RWPE2 (cell line): ENCODE measurements at regions not wholly inside any gene's neighbourhood (a gene's known extent, or its start where the extent isn't known, plus 50 kb on each side); places are given as distances from the start of the nearest gene placed in this dataset.

Source experiments
- ATAC-seq: fragments of 200-7000 bp; cut with Tn5 transposase; 3 replicates; pipeline ENCODE4 v1.9.1; 2021; ENCODE audit warnings: low read depth
- DNase-seq: peaks from one replicate; pipeline ENCODE4 v3.0.0-alpha.2; 2020; ENCODE audit warnings: low spot score
- H3K27ac ChIP-seq: fragments of 450-650 bp; 2 replicates; pipeline ENCODE4 v1.5.1; 2017; ENCODE audit warnings: mild to moderate bottlenecking; ENCODE audit not compliant: poor library complexity, severe bottlenecking
- H3K27me3 ChIP-seq: fragments of 250-450 bp; sonication (Bioruptor Pico); 2 replicates; pipeline ENCODE4 v1.5.1; 2021; ENCODE audit warnings: mild to moderate bottlenecking, moderate library complexity; ENCODE audit not compliant: insufficient read depth, poor library complexity, severe bottlenecking
- H3K36me3 ChIP-seq: fragments of 250-450 bp; sonication (Bioruptor Pico); 2 replicates; pipeline ENCODE4 v1.5.1; 2020; ENCODE audit warnings: low read depth, mild to moderate bottlenecking, moderate library complexity
- H3K4me1 ChIP-seq: fragments of 250-450 bp; sonication (Bioruptor Pico); 2 replicates; pipeline ENCODE4 v1.5.1; 2021; ENCODE audit warnings: mild to moderate bottlenecking, moderate library complexity; ENCODE audit not compliant: insufficient read depth, poor library complexity, severe bottlenecking
- H3K4me3 ChIP-seq: fragments of 250-450 bp; sonication (Bioruptor Pico); 2 replicates; pipeline ENCODE4 v1.5.1; 2021; ENCODE audit warnings: mild to moderate bottlenecking, moderate library complexity; ENCODE audit not compliant: severe bottlenecking
- H3K9me3 ChIP-seq: fragments of 250-450 bp; sonication (Bioruptor Pico); 2 replicates; pipeline ENCODE4 v1.5.1; 2021; ENCODE audit warnings: mild to moderate bottlenecking, moderate library complexity; ENCODE audit not compliant: severe bottlenecking
- CTCF ChIP-seq: fragments of 450-650 bp; IDR thresholded peaks from one replicate; pipeline ENCODE4 v1.5.1; 2017; ENCODE audit warnings: mild to moderate bottlenecking, moderate library complexity; ENCODE audit not compliant: poor library complexity, severe bottlenecking

- no peaks in the 10 kb centered on the region for H3K4me1 ChIP-seq
- no peak for ATAC-seq
- H3K27me3 ChIP-seq, result no peaks in the 10 kb centered on the region
- no peak for TF ChIP-seq CTCF
- H3K36me3 ChIP-seq, result no peaks in the 10 kb centered on the region
- H3K4me3 ChIP-seq, result no peak overlapping the region
- DNase-seq, result no peak
- H3K27ac ChIP-seq, result no peak overlapping the region
- no peaks in the 10 kb centered on the region for H3K9me3 ChIP-seq
Measured at GRCh38 chr5:116785106-116785505, 210.5 kb upstream of the SEMA6A start.

GRCh38 chr5:116779846-116780245 is 205.2 kb upstream of the SEMA6A start:
- DNase-seq (no peak), ATAC-seq (no peak)
- no peak for TF ChIP-seq CTCF

GRCh38 chr5:116778651-116779280 is 204.1 kb upstream of the SEMA6A start:
- Histone ChIP-seq H3K36me3 (no peaks in the 10 kb centered on the region), H3K4me3 (no peak overlapping the region), H3K27me3 (no peaks in the 10 kb centered on the region), H3K27ac (no peak overlapping the region), H3K9me3 (no peaks in the 10 kb centered on the region), H3K4me1 (no peaks in the 10 kb centered on the region)
- DNase-seq (no peak), ATAC-seq (no peak)
- no peak for TF ChIP-seq CTCF

More at GRCh38 chr5:116779846-116780245, 205.2 kb upstream of the SEMA6A start:
- no peaks in the 10 kb centered on the region for H3K36me3 ChIP-seq
- H3K27me3 ChIP-seq, result no peaks in the 10 kb centered on the region
- H3K9me3 ChIP-seq, result no peaks in the 10 kb centered on the region
- no peaks in the 10 kb centered on the region for H3K4me1 ChIP-seq
- no peak overlapping the region for H3K4me3 ChIP-seq
- no peak overlapping the region for H3K27ac ChIP-seq

GRCh38 chr5:116778032-116778431 is 203.4 kb upstream of the SEMA6A start:
- no peaks in the 10 kb centered on the region for H3K4me1 ChIP-seq
- no peak overlapping the region for H3K4me3 ChIP-seq
- no peaks in the 10 kb centered on the region for H3K36me3 ChIP-seq
- no peaks in the 10 kb centered on the region for H3K9me3 ChIP-seq
- no peaks in the 10 kb centered on the region for H3K27me3 ChIP-seq
- ATAC-seq (no peak; the same call in 2 of the 3 replicates), DNase-seq (no peak)
- no peak for TF ChIP-seq CTCF
- H3K27ac ChIP-seq, result no peak overlapping the region

GRCh38 chr5:116773926-116774325 is 199.3 kb upstream of the SEMA6A start:
- H3K27me3 ChIP-seq, result no peaks in the 10 kb centered on the region
- no peak overlapping the region for H3K4me3 ChIP-seq
- no peaks in the 10 kb centered on the region for H3K36me3 ChIP-seq
- no peaks in the 10 kb centered on the region for H3K9me3 ChIP-seq
- no peak for DNase-seq
- H3K27ac ChIP-seq, result no peak overlapping the region
- no peaks in the 10 kb centered on the region for H3K4me1 ChIP-seq
- no peak for ATAC-seq
- no peak for TF ChIP-seq CTCF
